ENCODE measurements at regions not wholly inside any gene's neighbourhood (a gene's known extent, or its start where the extent isn't known, plus 50 kb on each side); places are given as distances from the start of the nearest gene placed in this dataset.

DNA sequence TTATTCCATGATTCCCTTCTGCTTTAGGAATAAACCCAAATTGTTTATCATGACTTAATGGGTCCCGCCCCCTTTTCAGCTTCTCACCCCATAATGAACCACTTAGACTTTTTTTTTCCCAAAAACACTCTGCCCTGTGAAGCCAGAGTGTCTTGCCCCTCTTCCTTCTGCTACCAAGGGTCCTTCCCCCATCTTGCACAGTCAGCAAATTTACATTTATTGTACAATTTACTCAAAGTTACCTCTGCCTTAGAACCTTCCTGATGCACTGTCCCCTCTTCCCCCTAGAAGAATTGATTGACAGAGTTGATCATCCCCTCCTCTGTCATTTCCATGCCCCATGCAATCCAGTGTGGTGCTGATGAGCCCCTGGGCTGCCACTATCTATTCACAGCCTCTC lies 101.5 kb upstream of the PPP2R3A start:
- intact Hi-C loops (cut with DNase I): no loop called here
- no peaks in the 10 kb centered on the region for H3K9me3 ChIP-seq
- TF ChIP-seq, protein P1, sequence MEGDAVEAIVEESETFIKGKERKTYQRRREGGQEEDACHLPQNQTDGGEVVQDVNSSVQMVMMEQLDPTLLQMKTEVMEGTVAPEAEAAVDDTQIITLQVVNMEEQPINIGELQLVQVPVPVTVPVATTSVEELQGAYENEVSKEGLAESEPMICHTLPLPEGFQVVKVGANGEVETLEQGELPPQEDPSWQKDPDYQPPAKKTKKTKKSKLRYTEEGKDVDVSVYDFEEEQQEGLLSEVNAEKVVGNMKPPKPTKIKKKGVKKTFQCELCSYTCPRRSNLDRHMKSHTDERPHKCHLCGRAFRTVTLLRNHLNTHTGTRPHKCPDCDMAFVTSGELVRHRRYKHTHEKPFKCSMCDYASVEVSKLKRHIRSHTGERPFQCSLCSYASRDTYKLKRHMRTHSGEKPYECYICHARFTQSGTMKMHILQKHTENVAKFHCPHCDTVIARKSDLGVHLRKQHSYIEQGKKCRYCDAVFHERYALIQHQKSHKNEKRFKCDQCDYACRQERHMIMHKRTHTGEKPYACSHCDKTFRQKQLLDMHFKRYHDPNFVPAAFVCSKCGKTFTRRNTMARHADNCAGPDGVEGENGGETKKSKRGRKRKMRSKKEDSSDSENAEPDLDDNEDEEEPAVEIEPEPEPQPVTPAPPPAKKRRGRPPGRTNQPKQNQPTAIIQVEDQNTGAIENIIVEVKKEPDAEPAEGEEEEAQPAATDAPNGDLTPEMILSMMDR (IDR thresholded peaks at IDR 0.05): no peak
- no peak overlapping the region for H3K27ac ChIP-seq
- no peak overlapping the region for H3K4me3 ChIP-seq
- H3K4me1 ChIP-seq: no peaks in the 10 kb centered on the region
- DNase-seq (ENCODE audit: low spot score in 2 of 2): no peak
- H3K27me3 ChIP-seq: no peaks in the 10 kb centered on the region
- H3K36me3 ChIP-seq: no peaks in the 10 kb centered on the region

GRCh38 chr3:135865085-135865484 lies 100.4 kb upstream of the PPP2R3A start:
- TF ChIP-seq, protein P1 (IDR thresholded peaks at IDR 0.05): no peak
- intact Hi-C loops (cut with DNase I): no loop called here
- no peak for DNase-seq (ENCODE audit: low spot score in 2 of 2)
- no peaks in the 10 kb centered on the region for H3K36me3 ChIP-seq
- no peaks in the 10 kb centered on the region for H3K9me3 ChIP-seq
- H3K4me1 ChIP-seq: no peaks in the 10 kb centered on the region
- no peak overlapping the region for H3K4me3 ChIP-seq
- no peak overlapping the region for H3K27ac ChIP-seq
- no peaks in the 10 kb centered on the region for H3K27me3 ChIP-seq

DNA sequence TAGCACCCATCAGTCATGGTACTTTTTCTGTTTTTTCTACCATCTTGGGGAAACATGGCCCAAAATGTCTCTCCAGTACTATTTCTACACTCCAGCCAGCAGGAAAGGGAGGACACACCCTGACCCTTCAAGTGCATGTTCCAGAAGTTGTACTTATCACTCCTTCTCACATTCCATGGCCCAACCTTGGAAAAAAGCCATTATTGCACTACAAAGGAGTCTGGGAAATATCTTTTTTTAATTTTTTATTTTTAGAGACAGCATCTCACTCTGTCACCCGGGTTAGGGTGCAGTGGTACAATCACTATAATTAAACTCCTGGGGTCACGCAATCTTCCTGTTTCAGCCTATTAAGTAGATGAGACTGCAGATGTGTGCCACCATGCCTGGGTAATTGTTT lies 100.0 kb upstream of the PPP2R3A start:
- no peaks in the 10 kb centered on the region for H3K27me3 ChIP-seq
- intact Hi-C loops (cut with DNase I): no loop called here
- H3K27ac ChIP-seq: no peak overlapping the region
- H3K4me1 ChIP-seq: no peaks in the 10 kb centered on the region
- no peaks in the 10 kb centered on the region for H3K36me3 ChIP-seq
- TF ChIP-seq, protein P1 (IDR thresholded peaks at IDR 0.05): no peak
- DNase-seq (ENCODE audit: low spot score in 2 of 2): no peak
- H3K9me3 ChIP-seq: no peaks in the 10 kb centered on the region
- H3K4me3 ChIP-seq: no peak overlapping the region

DNA sequence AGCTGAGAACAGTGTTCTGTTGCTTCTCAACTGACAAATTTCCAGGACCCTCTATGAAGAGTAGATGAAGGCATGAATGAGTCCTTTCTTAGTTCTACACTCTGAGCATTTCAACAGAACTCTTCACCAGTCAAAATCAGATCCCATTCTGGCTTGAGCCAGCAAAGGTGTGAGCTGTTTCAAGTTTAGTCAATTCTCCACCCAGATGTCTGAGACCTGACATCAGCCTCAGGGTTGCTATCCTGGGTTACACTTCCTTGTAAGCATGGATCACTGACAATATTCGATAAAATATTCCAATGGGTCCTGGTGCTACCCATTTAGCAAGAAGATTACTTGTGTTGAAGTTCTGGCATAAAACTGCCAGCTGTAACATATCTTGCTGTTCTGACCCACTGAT lies 97.6 kb upstream of the PPP2R3A start:
- H3K4me1 ChIP-seq: no peaks in the 10 kb centered on the region
- H3K27me3 ChIP-seq: no peaks in the 10 kb centered on the region
- DNase-seq (ENCODE audit: low spot score in 2 of 2): no peak
- H3K4me3 ChIP-seq: no peak overlapping the region
- no peaks in the 10 kb centered on the region for H3K36me3 ChIP-seq
- H3K27ac ChIP-seq: no peak overlapping the region
- TF ChIP-seq, protein P1 (IDR thresholded peaks at IDR 0.05): no peak
- intact Hi-C loops (cut with DNase I): no loop called here
- H3K9me3 ChIP-seq: no peaks in the 10 kb centered on the region

DNA sequence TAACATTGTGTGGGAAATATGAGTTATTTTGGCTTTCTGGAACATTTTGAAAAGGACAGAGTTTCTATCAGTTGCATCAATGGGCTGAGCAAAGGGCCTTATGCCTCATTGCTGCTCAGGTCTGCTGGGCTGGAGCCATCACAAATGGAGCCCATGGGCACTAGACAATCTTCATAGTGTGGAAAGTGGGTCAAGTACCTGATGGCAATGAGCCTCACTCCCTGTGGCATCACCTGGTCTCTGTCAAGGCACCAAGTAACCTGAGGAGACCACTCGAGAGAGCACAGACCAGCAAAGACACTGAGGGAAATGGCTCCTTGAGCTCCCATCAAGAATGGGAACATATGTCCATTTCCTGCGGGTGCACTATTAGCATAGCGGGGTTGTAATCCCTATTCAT lies 96.7 kb upstream of the PPP2R3A start:
- no peak for DNase-seq (ENCODE audit: low spot score in 2 of 2)
- no peak overlapping the region for H3K27ac ChIP-seq
- no peak overlapping the region for H3K4me3 ChIP-seq
- no peaks in the 10 kb centered on the region for H3K4me1 ChIP-seq
- intact Hi-C loops (cut with DNase I): no loop called here
- H3K9me3 ChIP-seq: peaks cover 0 to 8% of the 10 kb centered on the region in 2 donors
- H3K36me3 ChIP-seq: no peaks in the 10 kb centered on the region
- TF ChIP-seq, protein P1 (IDR thresholded peaks at IDR 0.05): no peak
- no peaks in the 10 kb centered on the region for H3K27me3 ChIP-seq

GRCh38 chr3:135869439-135870105 lies 96.0 kb upstream of the PPP2R3A start:
- Histone ChIP-seq H3K9me3 (peaks cover 0 to 13% of the 10 kb centered on the region in 2 donors), H3K36me3 (no peaks in the 10 kb centered on the region), H3K4me1 (no peaks in the 10 kb centered on the region), H3K27ac (no peak overlapping the region), H3K4me3 (no peak overlapping the region), H3K27me3 (no peaks in the 10 kb centered on the region)
- no peak for DNase-seq (ENCODE audit: low spot score in 2 of 2)
- TF ChIP-seq, protein P1 (IDR thresholded peaks at IDR 0.05): no peak
- intact Hi-C loops (cut with DNase I): no loop called here

Data from ascending aorta (tissue), 2 donors.